MM.1S (cell line): ENCODE measurements at regions not wholly inside any gene's neighbourhood (a gene's known extent, or its start where the extent isn't known, plus 50 kb on each side); places are given as distances from the start of the nearest gene placed in this dataset.

Experiments used
- DNase-seq: peaks from one replicate; pipeline ENCODE4 v3.0.0-alpha.2; 2015
- H2AFZ ChIP-seq: fragments of 300-600 bp; sonication (generic); 2 replicates; pipeline ENCODE4 v1.6.0; 2016; ENCODE audit warnings: antibody characterized with exemption, low read length
- H3F3A ChIP-seq: fragments of 300-600 bp; sonication (generic); 2 replicates; pipeline ENCODE4 v1.6.1; 2016; ENCODE audit warnings: mild to moderate bottlenecking, antibody characterized with exemption, low read length, moderate library complexity, mixed read lengths; ENCODE audit not compliant: insufficient read depth
- H3K27ac ChIP-seq: fragments of 300-600 bp; sonication (generic); 2 replicates; pipeline ENCODE4 v1.5.1; 2016; ENCODE audit warnings: mild to moderate bottlenecking, low read length
- H3K27me3 ChIP-seq: fragments of 300-600 bp; sonication (generic); replicated peaks from 2 replicates; pipeline ENCODE4 v1.6.0; 2016; ENCODE audit warnings: low read length; ENCODE audit not compliant: insufficient read depth
- H3K36me3 ChIP-seq: fragments of 300-600 bp; sonication (generic); replicated peaks from 2 replicates; pipeline ENCODE4 v1.6.1; 2016; ENCODE audit warnings: mild to moderate bottlenecking, low read length, mixed read lengths; ENCODE audit not compliant: insufficient read depth
- H3K4me1 ChIP-seq: fragments of 300-600 bp; sonication (generic); 2 replicates; pipeline ENCODE4 v1.6.1; 2016; ENCODE audit warnings: low read length, mixed read lengths
- H3K4me2 ChIP-seq: fragments of 300-600 bp; sonication (generic); 2 replicates; pipeline ENCODE4 v1.6.0; 2016; ENCODE audit warnings: low read depth, low read length
- H3K4me3 ChIP-seq: fragments of 300-600 bp; sonication (generic); 2 replicates; pipeline ENCODE4 v1.5.1; 2016; ENCODE audit warnings: low read length, mixed read lengths
- H3K79me2 ChIP-seq: fragments of 300-600 bp; sonication (generic); 2 replicates; pipeline ENCODE4 v1.6.1; 2016; ENCODE audit warnings: mixed run types, low read length, mixed read lengths
- H3K9ac ChIP-seq: fragments of 300-600 bp; sonication (generic); 2 replicates; pipeline ENCODE4 v1.6.1; 2016; ENCODE audit warnings: low read length, mixed read lengths
- H3K9me2 ChIP-seq: fragments of 300-600 bp; sonication (generic); replicated peaks from 2 replicates; pipeline ENCODE4 v1.6.1; 2016; ENCODE audit warnings: mild to moderate bottlenecking, low read length, mixed read lengths; ENCODE audit not compliant: insufficient read depth
- H3K9me3 ChIP-seq: fragments of 300-600 bp; sonication (generic); replicated peaks from 2 replicates; pipeline ENCODE4 v1.6.1; 2016; ENCODE audit warnings: mild to moderate bottlenecking, low read length, mixed read lengths; ENCODE audit not compliant: insufficient read depth
- H4K20me1 ChIP-seq: fragments of 300-600 bp; sonication (generic); 2 replicates; pipeline ENCODE4 v1.6.1; 2016; ENCODE audit warnings: mild to moderate bottlenecking, low read length, moderate library complexity, mixed read lengths; ENCODE audit not compliant: insufficient read depth
- CTCF ChIP-seq: fragments of 300-600 bp; sonication (generic); IDR thresholded peaks from 2 replicates; pipeline ENCODE4 v1.5.1; 2016; ENCODE audit warnings: antibody characterized with exemption, low read length, mixed read lengths
- EZH2 ChIP-seq: fragments of 300-600 bp; sonication (generic); optimal IDR thresholded peaks from 2 replicates; pipeline ENCODE3; 2017; ENCODE audit warnings: low read depth, mild to moderate bottlenecking, antibody characterized with exemption, low read length, mixed read lengths
- EZH2phosphoT487 ChIP-seq: fragments of 300-600 bp; sonication (generic); IDR thresholded peaks from 2 replicates; pipeline ENCODE4 v1.6.1; 2018; ENCODE audit warnings: antibody characterized with exemption, low read length

DNA sequence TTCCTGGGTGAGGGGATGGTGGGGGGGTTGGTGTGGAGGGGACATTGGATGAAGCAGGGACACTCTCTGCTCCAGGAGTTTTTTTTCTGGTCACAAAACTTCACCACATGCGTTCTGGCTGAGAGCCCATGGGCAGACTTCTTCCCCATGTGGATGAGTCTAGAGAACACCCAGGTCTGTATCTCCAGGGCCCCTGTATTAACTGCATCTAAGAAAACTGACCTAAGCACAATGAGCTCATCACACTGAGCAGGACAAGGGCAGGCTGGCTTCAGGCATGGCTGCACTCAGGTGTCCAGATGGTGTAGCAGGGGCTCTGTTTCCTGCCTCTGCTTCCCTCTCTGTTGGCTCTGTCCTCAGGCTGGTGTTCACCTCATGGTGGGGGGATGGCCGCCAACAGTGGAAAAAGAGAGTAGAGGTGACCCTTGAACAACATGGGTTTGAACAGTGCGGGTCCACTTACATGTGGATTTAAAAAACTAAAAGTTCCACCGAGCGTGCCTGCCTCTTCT is 85.3 kb upstream of the STC2 start:
- Histone ChIP-seq H3K9ac (no peak overlapping the region), H3K9me2 (no peaks in the 10 kb centered on the region), H3K27ac (no peak overlapping the region), H3K4me3 (no peak overlapping the region), H2AFZ (no peak overlapping the region), H3K4me2 (no peak overlapping the region), H3K27me3 (no peaks in the 10 kb centered on the region), H3F3A (no peaks in the 10 kb centered on the region), H3K36me3 (no peaks in the 10 kb centered on the region), H3K9me3 (no peaks in the 10 kb centered on the region), H3K4me1 (no peaks in the 10 kb centered on the region), H3K79me2 (no peaks in the 10 kb centered on the region), H4K20me1 (no peaks in the 10 kb centered on the region)
- TF ChIP-seq CTCF = no peak
- DNase-seq = no peak

DNA sequence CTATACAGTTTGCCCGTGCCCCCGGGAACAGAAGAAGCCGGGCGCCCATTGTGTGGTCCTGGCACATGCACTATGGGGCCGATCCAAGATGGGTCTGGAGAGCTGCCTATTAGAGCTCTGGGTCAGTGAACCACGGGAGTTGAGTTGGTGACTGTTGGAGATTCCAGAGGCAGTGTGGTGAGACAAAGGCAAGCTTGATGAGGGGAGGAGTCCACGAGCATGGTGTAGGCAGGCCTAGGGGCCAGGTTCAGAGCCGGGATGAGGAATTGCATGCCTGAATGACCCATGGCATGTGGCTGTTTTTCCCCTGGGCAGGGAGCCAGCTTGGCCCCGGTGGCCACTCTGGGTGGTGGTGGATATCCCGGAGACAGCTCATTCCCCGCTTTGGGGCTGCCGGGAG is 84.4 kb upstream of the STC2 start:
- DNase-seq = no peak
- no peaks in the 10 kb centered on the region for H3K79me2 ChIP-seq
- H3K4me3 ChIP-seq = no peak overlapping the region
- no peaks in the 10 kb centered on the region for H3K4me1 ChIP-seq
- H3K27ac ChIP-seq = no peak overlapping the region
- H4K20me1 ChIP-seq = no peaks in the 10 kb centered on the region
- no peaks in the 10 kb centered on the region for H3F3A ChIP-seq
- H2AFZ ChIP-seq = no peak overlapping the region
- H3K4me2 ChIP-seq = no peak overlapping the region
- no peaks in the 10 kb centered on the region for H3K9me3 ChIP-seq
- TF ChIP-seq EZH2phosphoT487 = no peak
- TF ChIP-seq CTCF = no peak
- TF ChIP-seq EZH2 = no peak
- no peaks in the 10 kb centered on the region for H3K36me3 ChIP-seq
- H3K27me3 ChIP-seq = no peaks in the 10 kb centered on the region
- H3K9me2 ChIP-seq = no peaks in the 10 kb centered on the region
- H3K9ac ChIP-seq = no peak overlapping the region

DNA sequence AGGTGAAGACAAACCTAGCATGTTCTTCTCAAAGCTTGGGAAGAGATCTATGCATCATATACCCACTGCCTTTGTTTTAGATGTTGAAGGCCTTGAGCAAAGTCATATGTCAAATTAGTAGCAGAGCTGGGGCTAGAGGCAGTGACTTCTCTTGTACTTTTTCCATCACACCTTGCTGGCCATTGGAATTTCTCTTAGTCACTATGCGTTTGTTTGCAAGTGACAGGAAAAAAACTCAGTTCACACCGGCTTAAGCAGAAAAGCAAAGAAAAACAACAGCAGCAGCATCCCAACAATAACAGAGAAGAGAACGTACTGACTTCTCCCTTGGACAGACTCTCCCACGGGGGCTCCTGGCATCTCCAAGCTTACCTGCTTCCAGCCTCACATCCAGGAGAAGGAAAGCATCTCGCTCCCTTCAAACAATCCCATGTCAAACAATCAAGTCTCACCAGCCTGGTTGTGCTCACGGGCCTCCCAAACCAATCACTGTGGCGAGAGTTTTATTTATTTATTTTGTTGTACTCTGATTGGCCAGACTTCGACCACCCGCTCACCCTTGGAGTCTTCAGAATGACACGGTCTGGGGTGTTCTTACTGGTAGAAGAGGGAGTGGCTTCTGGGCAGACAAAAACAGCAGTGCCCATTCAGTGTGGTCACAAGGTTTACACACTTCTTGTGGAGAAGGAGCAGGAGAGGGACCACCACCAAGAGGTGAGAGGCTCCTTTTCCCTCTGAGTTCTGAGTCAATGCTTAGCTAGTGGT is 83.8 kb upstream of the STC2 start:
- H3K9me2 ChIP-seq = no peaks in the 10 kb centered on the region
- H3K9ac ChIP-seq = no peak overlapping the region
- H4K20me1 ChIP-seq = no peaks in the 10 kb centered on the region
- no peak for DNase-seq
- H3K4me1 ChIP-seq = no peaks in the 10 kb centered on the region
- H3K36me3 ChIP-seq = no peaks in the 10 kb centered on the region
- no peak overlapping the region for H3K4me3 ChIP-seq
- no peaks in the 10 kb centered on the region for H3K9me3 ChIP-seq
- H2AFZ ChIP-seq = no peak overlapping the region
- H3F3A ChIP-seq = no peaks in the 10 kb centered on the region
- TF ChIP-seq EZH2 = no peak
- no peak for TF ChIP-seq EZH2phosphoT487
- TF ChIP-seq CTCF = no peak
- H3K27ac ChIP-seq = no peak overlapping the region
- H3K27me3 ChIP-seq = no peaks in the 10 kb centered on the region
- no peaks in the 10 kb centered on the region for H3K79me2 ChIP-seq
- no peak overlapping the region for H3K4me2 ChIP-seq
